GM11168 (cell line): ENCODE measurements at regions not wholly inside any gene's neighbourhood (a gene's known extent, or its start where the extent isn't known, plus 50 kb on each side); places are given as distances from the start of the nearest gene placed in this dataset.
"Not testable (repeated sequence)": the region's sequence is repeated elsewhere in the genome, so short reads cannot be mapped to it uniquely, and the experiment has no call there.

Experiments
- in situ Hi-C: fragments of 300-500 bp; cut with MboI; formaldehyde crosslinking; loops from one replicate; pipeline ENCODE4 v1.12.0; 2022; ENCODE audit warnings: low sequenced_read_pairs; ENCODE audit not compliant: unreplicated experiment

DNA sequence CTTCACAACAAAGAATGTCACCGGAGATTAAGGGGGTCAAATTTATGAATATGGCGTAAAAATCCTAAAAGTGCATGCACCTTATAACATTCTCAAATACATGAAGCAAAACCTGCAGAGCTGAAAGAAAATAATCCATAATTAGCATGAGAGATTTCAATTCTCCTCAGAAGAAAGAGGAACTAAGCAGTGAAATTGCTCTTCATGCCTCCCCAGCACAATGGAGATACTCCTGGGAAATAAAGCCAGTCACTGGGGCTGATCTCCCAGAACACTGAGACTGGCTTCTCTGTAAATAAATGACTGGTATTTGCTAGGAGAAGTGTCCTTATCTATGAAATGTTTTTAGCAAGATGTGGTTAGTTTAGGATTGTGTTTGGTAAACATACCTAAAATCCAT lies 68.1 kb downstream of the GOLGA6L6 start:
- in situ Hi-C loops = not testable (repeated sequence)

DNA sequence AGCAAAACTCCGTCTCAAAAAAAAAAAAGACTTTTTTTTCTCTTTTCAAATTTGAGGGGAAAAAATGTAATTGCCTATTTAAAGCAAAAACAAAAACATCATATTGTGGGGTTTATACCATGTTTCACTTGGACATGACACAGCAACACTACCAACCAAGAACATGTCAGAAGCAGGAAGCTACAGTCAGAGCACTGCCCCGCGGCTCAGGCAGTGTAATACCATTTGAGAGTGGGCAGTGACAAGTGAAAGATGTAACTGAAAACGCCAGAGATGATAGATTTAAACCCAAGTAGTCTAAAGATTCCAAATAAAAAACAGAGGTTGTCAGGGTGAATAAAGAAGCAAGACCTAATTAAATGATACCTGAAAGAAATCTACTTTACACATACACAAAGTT lies 68.6 kb downstream of the GOLGA6L6 start:
- in situ Hi-C loops = not testable (repeated sequence)

DNA sequence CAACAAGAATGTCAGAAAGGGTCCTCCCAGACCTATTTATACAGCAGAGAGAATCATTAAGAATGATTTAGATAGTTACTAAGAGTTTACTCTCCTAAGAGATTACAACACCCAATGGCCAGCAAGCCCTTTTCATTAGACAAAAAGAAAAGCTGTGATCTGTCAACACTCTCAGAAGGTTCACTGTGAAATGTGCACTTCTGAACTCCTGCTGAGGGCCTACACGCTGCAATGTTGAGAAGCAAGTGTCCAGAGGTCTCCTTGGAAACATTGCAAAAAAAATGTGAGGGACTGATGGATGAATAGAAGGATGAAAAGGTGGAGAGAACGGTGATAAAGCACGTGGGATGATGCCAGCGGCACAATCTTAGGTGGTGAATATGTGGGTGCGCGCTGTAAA lies 70.8 kb downstream of the GOLGA6L6 start:
- in situ Hi-C loops = not testable (repeated sequence)

DNA sequence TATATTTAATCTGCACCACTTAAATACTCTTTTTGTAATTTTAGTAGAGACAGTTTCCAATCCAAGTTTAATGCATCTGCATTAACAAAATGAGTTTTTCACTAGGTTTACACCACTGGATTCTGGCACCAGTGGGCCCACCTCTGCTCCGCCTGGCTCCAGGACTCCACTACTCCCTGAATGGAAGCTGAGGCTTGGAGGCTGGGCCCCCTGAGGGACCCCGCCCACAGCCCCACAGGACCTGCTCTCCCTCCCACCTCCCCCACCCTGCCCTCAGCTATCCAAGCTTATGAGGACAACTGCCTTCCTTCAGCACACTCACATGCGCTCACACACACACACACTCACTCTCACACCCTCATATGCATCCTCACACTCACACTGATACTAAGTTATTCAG lies 100.5 kb downstream of the GOLGA6L6 start:
- in situ Hi-C loops = not testable (repeated sequence)

DNA sequence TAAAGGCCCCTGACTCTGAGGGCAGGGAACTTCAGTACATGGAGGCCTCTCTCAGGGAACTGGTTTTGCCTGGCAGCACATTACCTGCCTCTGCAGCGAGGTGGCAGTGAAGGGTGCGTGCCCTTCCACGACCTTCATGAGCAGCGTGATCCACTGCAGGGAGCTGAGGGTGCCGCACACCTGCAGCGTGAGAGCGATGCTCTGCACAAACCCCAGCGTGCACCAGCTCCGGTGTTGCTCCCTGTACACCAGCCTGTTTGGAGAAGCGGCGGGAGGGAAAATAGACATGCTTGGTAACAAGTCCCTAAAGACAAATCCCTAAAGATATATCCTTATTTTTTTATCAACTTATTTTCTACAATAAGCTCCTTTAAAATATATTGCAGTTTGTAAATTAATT lies 101.2 kb downstream of the GOLGA6L6 start:
- in situ Hi-C loops = not testable (repeated sequence)

DNA sequence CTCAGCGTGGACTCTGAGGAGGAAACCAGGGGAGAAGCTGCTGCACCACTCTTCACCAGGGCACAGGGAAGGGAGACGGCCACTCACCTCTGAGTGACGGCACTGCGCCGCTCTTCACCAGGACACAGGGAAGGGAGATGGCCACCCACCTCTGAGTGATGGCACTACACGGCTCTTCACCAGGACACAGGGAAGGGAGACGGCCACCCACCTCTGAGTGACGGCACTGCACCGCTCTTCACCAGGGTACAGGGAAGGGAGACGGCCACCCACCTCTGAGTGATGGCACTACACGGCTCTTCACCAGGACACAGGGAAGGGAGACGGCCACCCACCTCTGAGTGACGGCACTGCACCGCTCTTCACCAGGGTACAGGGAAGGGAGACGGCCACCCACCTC lies 102.5 kb downstream of the GOLGA6L6 start:
- in situ Hi-C loops = not testable (repeated sequence)

DNA sequence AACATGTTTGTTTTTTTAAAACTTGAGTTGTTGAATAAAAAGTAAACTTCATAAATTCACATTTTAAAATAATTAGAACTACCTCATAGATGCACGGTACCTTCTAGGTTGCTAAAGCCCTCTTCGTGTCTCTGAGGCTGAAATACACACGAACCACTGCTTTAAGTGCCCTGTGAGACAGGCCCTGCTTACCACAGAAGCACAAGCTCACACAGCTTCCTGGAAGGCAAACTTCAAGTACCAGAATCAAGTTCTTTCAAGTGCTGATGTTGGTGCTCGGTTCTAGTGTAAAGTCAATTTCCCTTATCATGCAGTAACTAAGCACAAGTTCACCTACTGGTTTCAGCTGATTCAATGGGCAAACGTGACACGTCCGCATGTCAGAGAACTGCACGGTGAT lies 103.3 kb downstream of the GOLGA6L6 start:
- in situ Hi-C loops = not testable (repeated sequence)

DNA sequence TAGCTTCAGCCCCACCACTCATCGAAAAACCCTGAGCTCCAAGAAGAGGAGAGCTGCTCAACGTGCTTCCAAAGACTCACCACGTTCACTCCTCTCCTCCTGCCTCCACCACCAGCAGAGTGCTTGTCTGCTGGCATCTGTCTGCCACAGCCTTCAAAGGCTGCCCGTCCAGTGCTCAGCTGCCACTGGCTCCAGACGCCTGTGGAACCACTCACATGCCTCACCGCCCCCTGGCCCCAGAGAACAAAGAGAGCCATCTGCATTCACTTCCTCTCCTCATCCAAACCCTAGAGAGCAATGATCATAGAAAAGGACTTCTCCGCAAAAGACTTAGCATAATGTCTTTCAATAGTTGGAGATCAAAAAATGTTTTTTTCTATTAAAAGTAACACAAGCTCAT lies 108.1 kb downstream of the GOLGA6L6 start:
- in situ Hi-C loops = not testable (repeated sequence)

DNA sequence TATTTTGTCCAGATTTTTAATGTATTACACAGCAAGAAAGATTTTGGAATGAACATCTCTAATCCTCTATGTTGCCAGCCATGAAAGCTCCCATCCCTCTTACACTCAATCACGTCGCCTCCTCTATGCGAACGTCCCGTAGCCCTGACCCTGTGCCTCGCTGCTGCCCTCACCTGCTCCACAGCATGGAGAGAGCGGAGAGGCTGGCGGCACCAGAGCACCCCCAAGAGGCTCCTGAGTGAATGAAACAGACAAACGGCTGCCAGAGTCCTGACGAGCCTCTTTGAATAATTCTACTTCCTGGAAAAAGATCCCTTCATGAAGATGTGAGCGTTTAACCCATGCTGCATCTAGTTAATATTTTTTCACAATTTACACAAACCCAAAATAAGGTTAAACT lies 111.1 kb downstream of the GOLGA6L6 start:
- in situ Hi-C loops = not testable (repeated sequence)

DNA sequence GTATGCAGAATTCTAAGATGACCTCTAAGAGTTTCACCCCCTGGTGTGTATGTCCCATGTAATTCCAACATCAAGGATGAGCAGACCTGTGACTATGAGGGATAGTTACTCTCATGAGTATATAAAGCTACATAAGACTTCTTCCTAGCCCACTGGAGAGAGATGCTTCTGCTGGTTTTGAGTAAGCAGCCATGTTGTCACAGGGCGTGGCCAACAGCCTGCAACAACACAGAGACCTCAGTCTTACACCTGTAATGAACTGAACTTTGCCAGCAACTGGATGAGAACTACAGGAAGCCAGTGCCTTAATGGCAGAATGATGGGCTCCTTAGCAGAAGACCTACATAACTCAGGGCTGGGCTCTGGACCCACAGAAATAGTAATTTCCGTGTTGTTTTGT lies 120.9 kb downstream of the GOLGA6L6 start:
- in situ Hi-C loops = not testable (repeated sequence)

DNA sequence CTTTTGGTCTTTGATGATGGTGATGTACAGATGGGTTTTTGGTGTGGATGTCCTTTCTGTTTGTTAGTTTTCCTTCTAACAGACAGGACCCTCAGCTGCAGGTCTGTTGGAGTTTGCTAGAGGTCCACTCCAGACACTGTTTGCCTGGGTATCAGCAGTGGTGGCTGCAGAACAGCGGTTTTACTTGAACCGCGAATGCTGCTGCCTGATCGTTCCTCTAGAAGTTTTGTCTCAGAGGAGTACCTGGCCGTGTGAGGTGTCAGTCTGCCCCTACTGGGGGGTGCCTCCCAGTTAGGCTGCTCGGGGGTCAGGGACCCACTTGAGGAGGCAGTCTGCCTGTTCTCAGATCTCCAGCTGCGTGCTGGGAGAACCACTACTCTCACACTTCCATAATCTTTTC lies 125.0 kb downstream of the GOLGA6L6 start:
- in situ Hi-C loops = loop anchor here (5.0 kb wide), 1 partner anchor 1876 kb away; no protein-coding TSS in a partner anchor

DNA sequence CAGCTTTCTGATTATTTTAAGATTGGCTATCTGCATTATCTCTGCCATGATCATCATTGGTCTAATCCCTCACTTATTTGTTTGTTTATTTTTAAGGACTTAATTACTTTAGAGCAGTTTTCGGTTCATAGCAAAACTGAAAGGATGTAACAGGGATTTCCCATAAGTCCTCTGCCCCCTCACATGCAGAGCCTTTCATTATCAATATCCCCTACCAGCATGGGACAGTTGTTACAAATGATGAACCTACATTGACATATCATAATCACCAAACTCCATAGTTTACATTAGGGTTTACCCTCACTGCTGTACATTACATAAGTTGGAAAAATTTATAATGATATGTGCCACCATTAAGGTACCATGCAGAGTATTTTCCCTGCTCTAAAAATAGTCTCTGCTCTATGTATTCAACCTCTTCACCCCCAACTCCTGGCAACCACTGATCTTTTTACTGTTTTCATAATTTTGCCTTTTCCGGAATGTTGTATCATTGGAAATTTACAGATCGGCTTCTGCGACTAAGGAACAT lies 131.9 kb downstream of the GOLGA6L6 start:
- in situ Hi-C loops = not testable (repeated sequence)

DNA sequence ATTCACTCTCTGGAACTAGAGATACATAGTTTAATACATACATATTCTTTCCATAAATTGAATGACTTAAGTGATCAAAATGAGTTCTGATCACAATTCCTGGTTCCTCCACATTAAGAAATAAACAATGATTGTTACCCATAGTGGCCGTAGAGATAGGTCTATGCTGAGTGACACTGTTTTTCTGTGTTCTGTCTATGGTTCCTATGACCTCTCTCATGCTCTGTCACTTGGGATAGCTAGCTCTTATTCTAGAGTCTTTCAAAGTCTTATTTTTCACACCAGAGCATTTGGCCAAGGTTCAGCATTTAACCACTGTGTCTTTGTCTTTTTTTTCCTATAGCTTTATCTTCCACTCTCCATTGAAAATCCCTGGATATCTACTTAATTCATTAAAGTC lies 132.4 kb downstream of the GOLGA6L6 start:
- in situ Hi-C loops = no loop called here

DNA sequence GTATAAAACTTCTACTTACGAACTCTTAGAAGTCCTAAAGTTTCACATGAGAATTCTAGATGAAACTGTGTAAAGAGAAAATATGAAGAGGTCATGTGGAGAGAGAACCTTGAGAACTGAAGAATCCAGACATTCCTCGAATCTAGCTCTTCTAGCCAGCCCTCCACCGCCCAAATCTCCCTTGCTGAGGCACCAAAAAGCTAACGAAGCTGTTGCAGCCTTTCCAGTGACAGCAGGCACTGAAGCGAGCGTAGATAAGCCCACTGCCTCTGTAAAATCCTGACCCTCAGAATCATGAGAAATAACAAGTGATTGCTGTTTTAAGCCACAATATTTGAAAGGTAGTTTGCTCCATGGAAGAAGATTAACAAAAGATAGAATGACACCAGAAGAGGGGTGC lies 134.0 kb downstream of the GOLGA6L6 start:
- in situ Hi-C loops = no loop called here

DNA sequence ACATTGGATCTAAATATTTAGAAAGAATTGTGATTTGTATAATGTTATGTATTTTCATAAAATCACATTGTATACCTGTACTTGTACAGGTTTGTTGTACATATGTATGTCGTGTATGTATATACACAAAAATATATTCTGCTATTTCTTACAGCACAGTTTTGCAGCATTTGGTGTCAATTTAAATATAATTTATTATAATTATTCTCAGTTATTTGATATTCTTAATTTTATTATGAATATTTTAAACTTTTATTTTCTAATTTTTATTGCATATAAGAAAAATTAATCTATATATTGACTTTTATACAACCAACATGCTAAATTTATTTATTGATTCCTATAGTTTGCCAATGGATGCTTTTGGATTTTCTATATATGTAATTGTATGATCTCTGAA lies 137.0 kb downstream of the GOLGA6L6 start:
- in situ Hi-C loops = not testable (repeated sequence)

DNA sequence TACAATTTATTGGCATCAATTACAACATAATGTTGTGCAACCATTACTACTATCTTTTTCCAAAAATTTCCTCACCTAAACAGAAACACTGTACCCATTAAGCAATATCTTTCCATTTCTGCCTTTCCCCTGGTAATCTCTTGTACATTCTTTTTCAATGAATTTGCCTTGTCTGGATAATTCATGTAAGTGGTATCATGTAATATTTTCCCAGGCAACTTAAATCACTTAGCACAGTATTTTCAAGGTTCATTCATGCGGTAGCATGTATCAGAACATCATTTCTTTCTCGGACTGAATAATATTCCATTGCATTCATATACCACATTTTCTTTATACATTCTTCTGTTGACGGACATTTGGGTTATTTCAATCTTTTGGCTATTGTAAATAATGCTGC lies 139.0 kb downstream of the GOLGA6L6 start:
- in situ Hi-C loops = not testable (repeated sequence)

DNA sequence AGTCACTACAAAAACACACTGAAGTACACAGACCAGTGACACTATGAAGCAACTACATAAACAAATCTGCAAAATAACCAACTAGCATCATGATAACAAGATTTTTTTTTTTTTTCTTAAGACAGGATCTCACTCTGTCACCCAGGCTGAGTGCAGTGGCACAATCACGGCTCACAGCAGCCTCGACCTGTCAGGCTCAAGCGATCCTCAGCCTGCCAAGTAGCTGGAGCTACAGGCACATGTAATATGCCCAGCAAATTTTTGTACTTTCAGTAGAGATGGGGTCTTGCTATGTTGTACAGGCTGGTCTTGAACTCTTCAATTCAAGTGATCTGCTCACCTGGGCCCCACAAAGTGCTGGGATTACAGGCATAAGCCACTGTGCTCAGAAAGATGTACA lies 140.5 kb downstream of the GOLGA6L6 start:
- in situ Hi-C loops = not testable (repeated sequence)

DNA sequence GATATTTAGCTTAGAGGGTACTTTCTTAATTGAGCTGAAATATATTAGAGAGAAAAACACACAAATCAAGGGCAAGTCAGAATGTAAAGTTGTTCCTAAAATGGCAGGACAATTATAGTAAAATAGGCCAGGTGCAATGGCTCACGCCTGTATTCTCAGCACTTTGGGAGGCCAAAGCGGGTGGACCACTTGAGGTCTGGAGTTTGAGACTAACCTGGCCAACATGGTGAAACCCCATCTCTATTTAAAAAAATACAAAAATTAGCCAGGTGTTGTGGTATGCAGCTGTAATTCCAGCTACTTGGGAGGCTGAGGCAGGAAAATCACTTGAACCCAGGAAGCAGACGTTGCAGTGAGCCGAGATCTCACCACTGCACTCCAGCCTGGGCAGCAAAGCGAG lies 142.9 kb downstream of the GOLGA6L6 start:
- in situ Hi-C loops = not testable (repeated sequence)

DNA sequence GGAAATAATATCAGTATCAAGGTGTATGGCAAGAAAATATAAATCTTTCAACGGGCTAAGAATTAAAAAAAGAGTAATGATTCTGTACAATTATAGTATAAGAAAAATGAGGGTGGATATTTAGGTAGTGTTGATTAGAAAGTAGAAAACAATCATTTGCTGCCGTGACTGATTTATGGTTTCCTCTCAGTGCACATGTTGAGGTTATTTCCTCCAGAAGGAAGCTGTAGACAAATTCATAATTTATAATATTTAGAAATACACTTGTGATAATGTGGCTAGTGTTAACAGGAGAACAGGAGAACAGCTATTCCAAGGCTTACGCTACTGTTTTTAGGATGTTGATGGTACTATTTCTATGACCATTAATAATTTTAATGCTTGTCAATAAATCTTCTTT lies 153.4 kb downstream of the GOLGA6L6 start:
- in situ Hi-C loops = not testable (repeated sequence)

DNA sequence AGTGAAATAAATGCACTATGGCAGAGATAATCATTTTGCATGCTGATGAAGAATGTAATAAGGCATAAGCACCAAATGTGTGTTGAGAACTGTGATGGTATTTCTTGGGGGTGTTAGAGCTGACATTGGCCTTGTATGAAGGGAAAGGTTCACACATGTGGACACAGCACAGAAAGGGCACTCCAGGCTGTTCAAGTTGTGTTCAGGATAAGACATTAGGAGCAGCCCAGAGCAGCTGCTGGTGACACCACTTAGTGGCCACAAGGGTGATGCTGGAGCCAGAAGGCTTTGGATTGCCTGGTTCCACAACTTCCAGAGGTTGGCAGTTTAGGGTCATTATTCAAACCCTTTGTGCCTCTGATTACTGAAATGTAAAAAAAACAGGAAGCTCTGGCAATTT lies 155.4 kb downstream of the GOLGA6L6 start:
- in situ Hi-C loops = no loop called here

DNA sequence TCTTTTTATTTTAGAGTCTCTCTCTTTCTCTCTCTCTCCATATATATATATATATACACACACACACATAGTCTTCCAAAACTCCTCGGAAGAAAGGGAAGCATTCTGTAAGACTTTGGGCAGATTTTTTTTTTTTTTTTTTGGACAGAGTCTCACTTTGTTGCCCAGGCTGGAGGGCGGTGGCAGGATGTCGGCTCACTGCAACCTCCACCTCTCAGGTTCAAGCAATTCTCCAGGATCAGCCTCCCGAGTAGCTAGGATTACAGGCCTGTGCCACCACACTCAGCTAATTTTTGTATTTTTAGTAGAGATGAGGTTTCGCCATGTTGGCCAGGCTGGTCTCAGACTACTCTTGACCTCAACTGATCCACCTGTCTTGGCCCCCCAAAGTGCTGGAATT lies 161.4 kb downstream of the GOLGA6L6 start:
- in situ Hi-C loops = not testable (repeated sequence)

DNA sequence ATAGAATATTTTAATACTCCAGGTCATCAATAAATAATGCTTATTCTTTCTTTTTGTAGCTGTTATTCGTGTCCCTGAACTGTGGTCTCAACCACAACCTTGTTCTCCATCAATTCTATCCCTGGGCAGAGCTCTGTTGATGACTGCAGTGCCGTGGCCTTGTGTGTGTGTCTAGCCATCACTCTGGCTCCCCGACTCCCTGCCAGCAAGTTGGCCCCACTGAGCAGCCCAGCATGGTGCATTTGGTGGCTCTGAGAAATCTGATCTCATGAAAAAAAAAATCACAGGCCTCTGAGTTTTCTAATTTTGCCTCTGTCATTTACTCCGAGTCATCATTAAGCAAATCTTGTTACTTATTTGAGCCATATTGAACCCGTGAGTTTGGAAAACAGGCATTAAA lies 164.7 kb downstream of the GOLGA6L6 start:
- in situ Hi-C loops = no loop called here

DNA sequence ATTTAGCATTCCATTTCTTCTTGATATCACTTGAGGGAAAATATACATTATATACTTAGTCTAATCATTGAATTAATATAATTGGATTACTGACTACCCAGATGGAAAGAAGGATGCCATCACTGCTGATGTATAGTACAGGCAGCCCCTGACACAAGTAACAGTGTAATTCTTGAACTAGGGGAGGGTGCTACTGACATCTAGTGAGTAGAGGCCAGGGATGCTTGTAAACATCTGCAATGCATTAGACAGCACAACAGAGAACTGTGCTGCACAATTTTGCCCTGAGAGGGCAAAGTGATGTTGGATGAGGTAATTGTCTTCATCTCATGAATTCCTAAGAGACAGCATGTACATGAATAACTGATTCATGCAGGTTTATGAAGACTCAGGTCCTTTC lies 169.2 kb downstream of the GOLGA6L6 start:
- in situ Hi-C loops = not testable (repeated sequence)
